ENCODE measurements at regions not wholly inside any gene's neighbourhood (a gene's known extent, or its start where the extent isn't known, plus 50 kb on each side); places are given as distances from the start of the nearest gene placed in this dataset.
"Not testable (repeated sequence)": the region's sequence is repeated elsewhere in the genome, so short reads cannot be mapped to it uniquely, and the experiment has no call there.

DNA sequence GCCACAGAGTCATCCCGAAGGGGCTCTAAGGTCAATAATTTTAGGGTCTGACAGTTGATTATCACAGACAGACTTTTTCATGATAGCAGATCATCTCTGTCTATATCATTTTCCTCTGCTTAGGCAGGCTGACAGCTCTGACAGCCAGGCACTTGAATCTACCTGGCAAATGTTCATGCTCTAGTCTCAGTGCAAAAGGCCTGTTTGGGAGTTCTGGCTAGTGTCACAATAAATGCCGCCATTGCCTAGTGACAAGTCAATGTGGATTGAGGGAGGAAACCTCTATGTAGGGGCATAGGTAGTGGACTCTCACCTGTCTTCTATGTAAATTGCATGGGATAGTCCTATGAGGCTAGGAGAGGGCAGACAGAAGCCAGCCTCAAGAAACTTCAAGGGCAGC is 81.3 kb downstream of the RBMY1J start:
- TF ChIP-seq, protein P1, sequence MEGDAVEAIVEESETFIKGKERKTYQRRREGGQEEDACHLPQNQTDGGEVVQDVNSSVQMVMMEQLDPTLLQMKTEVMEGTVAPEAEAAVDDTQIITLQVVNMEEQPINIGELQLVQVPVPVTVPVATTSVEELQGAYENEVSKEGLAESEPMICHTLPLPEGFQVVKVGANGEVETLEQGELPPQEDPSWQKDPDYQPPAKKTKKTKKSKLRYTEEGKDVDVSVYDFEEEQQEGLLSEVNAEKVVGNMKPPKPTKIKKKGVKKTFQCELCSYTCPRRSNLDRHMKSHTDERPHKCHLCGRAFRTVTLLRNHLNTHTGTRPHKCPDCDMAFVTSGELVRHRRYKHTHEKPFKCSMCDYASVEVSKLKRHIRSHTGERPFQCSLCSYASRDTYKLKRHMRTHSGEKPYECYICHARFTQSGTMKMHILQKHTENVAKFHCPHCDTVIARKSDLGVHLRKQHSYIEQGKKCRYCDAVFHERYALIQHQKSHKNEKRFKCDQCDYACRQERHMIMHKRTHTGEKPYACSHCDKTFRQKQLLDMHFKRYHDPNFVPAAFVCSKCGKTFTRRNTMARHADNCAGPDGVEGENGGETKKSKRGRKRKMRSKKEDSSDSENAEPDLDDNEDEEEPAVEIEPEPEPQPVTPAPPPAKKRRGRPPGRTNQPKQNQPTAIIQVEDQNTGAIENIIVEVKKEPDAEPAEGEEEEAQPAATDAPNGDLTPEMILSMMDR (IDR thresholded peaks at IDR 0.05; ENCODE audit: extremely low read depth in 1 of 2, insufficient read depth in 1 of 2, low read depth in 1 of 2, low read length in 2 of 2) = not testable (repeated sequence)
- not testable (repeated sequence) for TF ChIP-seq POLR2AphosphoS5 (IDR thresholded peaks at IDR 0.05; ENCODE audit: insufficient read depth, low read depth, low read length); POLR2A (IDR thresholded peaks at IDR 0.05; ENCODE audit: low read depth, low read length); FOS (IDR thresholded peaks at IDR 0.05; ENCODE audit: borderline replicate concordance, insufficient read depth, low read length); EZH2 (IDR thresholded peaks at IDR 0.05; ENCODE audit: borderline replicate concordance, low read depth, low read length, severe bottlenecking); GATA2 (IDR thresholded peaks at IDR 0.05; ENCODE audit: insufficient read depth, insufficient read length, low read depth, low read length)
- TF ChIP-seq, protein P2, sequence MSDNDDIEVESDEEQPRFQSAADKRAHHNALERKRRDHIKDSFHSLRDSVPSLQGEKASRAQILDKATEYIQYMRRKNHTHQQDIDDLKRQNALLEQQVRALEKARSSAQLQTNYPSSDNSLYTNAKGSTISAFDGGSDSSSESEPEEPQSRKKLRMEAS (IDR thresholded peaks at IDR 0.05; ENCODE audit: insufficient read depth, insufficient read length) = not testable (repeated sequence)

All from endothelial cell of umbilical vein (primary cell).